Mesothelial cell of epicardium (in vitro differentiated cells): ENCODE measurements at regions not wholly inside any gene's neighbourhood (a gene's known extent, or its start where the extent isn't known, plus 50 kb on each side); places are given as distances from the start of the nearest gene placed in this dataset.

Experiments used
- DNase-seq, 2 experiments: peaks; one replicate each; pipeline ENCODE4 v3.0.0; 2021; ENCODE audit warnings: low spot score in 2 of 2; ENCODE audit not compliant: unreplicated experiment in 2 of 2
- H3K27ac Mint-ChIP-seq: 2 replicates; pipeline ENCODE4 v1.8.0; 2021; ENCODE audit warnings: mixed read lengths
- H3K27me3 Mint-ChIP-seq: 2 replicates; pipeline ENCODE4 v1.8.0; 2021; ENCODE audit warnings: low read depth, mixed read lengths
- H3K36me3 Mint-ChIP-seq: 2 replicates; pipeline ENCODE4 v1.8.0; 2021; ENCODE audit warnings: mixed read lengths
- H3K4me1 Mint-ChIP-seq: 2 replicates; pipeline ENCODE4 v1.8.0; 2021; ENCODE audit warnings: mixed read lengths
- H3K4me3 Mint-ChIP-seq: 2 replicates; pipeline ENCODE4 v1.8.0; 2021; ENCODE audit warnings: mild to moderate bottlenecking, moderate library complexity, mixed read lengths
- H3K9me3 Mint-ChIP-seq: 2 replicates; pipeline ENCODE4 v1.8.0; 2021; ENCODE audit warnings: mixed read lengths
- CTCF ChIP-seq: fragments of 200-600 bp; sonication (generic); IDR thresholded peaks from one replicate; pipeline ENCODE4 v1.5.0; 2021; ENCODE audit warnings: antibody characterized with exemption; ENCODE audit not compliant: unreplicated experiment

DNA sequence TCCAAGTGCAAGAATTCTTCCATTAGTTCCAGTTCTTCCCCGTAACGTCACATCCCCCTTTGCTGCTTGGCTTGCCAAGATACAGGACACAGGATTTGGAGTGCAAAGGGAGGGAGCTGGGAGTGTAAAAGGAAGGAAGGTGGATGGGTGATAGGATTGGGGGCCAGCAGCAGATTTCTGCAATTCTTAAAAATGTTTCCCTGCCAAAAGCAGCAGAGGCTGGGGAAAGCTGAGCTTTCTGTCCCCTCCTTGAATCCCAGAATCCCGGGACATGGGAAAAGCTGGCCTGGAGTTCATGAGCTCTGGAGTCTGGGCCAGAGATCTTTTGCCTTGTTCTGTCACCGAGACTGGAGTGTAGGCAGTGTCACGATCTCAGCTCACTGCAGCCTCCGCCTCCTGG lies 60.0 kb upstream of the EPB41L1 start:
- DNase-seq: no peak
- Mint-ChIP-seq H3K4me3 (peak overlapping the region; percentile 90), H3K4me1 (peaks cover 19% of the 10 kb centered on the region), H3K27ac (peak overlapping the region; percentile 22), H3K9me3 (no peaks in the 10 kb centered on the region), H3K36me3 (no peaks in the 10 kb centered on the region), H3K27me3 (peaks cover 26% of the 10 kb centered on the region)
- TF ChIP-seq CTCF: no peak

GRCh38 chr20:36096435-36096834 lies 58.1 kb upstream of the EPB41L1 start:
- DNase-seq: no peak
- no peaks in the 10 kb centered on the region for H3K9me3 Mint-ChIP-seq
- H3K4me1 Mint-ChIP-seq: peaks cover 24% of the 10 kb centered on the region
- no peak overlapping the region for H3K27ac Mint-ChIP-seq
- no peak overlapping the region for H3K4me3 Mint-ChIP-seq
- H3K27me3 Mint-ChIP-seq: peaks cover 13% of the 10 kb centered on the region
- TF ChIP-seq CTCF: no peak
- H3K36me3 Mint-ChIP-seq: no peaks in the 10 kb centered on the region

- no peak for DNase-seq
- Mint-ChIP-seq H3K36me3 (no peaks in the 10 kb centered on the region), H3K4me1 (peaks cover 24% of the 10 kb centered on the region), H3K4me3 (no peak overlapping the region), H3K27ac (peak overlapping the region; percentile 63), H3K9me3 (no peaks in the 10 kb centered on the region), H3K27me3 (peaks cover 7% of the 10 kb centered on the region)
- no peak for TF ChIP-seq CTCF
Measured at GRCh38 chr20:36097337-36098151, 57.0 kb upstream of the EPB41L1 start.

- no peak for DNase-seq
- H3K27me3 Mint-ChIP-seq: peaks cover 3% of the 10 kb centered on the region
- no peaks in the 10 kb centered on the region for H3K9me3 Mint-ChIP-seq
- no peak for TF ChIP-seq CTCF
- H3K4me1 Mint-ChIP-seq: peaks cover 25% of the 10 kb centered on the region
- no peak overlapping the region for H3K27ac Mint-ChIP-seq
- H3K4me3 Mint-ChIP-seq: no peak overlapping the region
- H3K36me3 Mint-ChIP-seq: no peaks in the 10 kb centered on the region
Measured at GRCh38 chr20:36098364-36098763, 56.2 kb upstream of the EPB41L1 start.

GRCh38 chr20:36099106-36099505 lies 55.4 kb upstream of the EPB41L1 start:
- DNase-seq: no peak
- H3K27ac Mint-ChIP-seq: no peak overlapping the region
- H3K27me3 Mint-ChIP-seq: peaks cover under 1% of the 10 kb centered on the region

More at GRCh38 chr20:36099106-36099505, 55.4 kb upstream of the EPB41L1 start:
- TF ChIP-seq CTCF: no peak
- Mint-ChIP-seq H3K4me3 (no peak overlapping the region), H3K9me3 (no peaks in the 10 kb centered on the region), H3K36me3 (no peaks in the 10 kb centered on the region), H3K4me1 (peaks cover 24% of the 10 kb centered on the region)
